HFF-Myc (cell line): ENCODE measurements at regions not wholly inside any gene's neighbourhood (a gene's known extent, or its start where the extent isn't known, plus 50 kb on each side); places are given as distances from the start of the nearest gene placed in this dataset.

ENCODE experiments used
- DNase-seq: peaks from one replicate; pipeline ENCODE4 v3.0.0-alpha.2; 2011; ENCODE audit warnings: low read depth; ENCODE audit errors: extremely low read depth
- H3K4me3 ChIP-seq: replicated peaks from 2 replicates; pipeline ENCODE4 v1.5.1; 2011; ENCODE audit warnings: low read depth, mild to moderate bottlenecking, control low read depth, low read length
- TF ChIP-seq, protein P1 (sequence below): IDR thresholded peaks from 2 replicates; pipeline ENCODE4 v1.5.1; 2012; ENCODE audit warnings: mild to moderate bottlenecking, low read depth, low read length, control low read depth; ENCODE audit errors: missing control alignments

GRCh38 chr16:11405331-11406176 is 60.3 kb downstream of the RMI2 start:
- TF ChIP-seq, protein P1, sequence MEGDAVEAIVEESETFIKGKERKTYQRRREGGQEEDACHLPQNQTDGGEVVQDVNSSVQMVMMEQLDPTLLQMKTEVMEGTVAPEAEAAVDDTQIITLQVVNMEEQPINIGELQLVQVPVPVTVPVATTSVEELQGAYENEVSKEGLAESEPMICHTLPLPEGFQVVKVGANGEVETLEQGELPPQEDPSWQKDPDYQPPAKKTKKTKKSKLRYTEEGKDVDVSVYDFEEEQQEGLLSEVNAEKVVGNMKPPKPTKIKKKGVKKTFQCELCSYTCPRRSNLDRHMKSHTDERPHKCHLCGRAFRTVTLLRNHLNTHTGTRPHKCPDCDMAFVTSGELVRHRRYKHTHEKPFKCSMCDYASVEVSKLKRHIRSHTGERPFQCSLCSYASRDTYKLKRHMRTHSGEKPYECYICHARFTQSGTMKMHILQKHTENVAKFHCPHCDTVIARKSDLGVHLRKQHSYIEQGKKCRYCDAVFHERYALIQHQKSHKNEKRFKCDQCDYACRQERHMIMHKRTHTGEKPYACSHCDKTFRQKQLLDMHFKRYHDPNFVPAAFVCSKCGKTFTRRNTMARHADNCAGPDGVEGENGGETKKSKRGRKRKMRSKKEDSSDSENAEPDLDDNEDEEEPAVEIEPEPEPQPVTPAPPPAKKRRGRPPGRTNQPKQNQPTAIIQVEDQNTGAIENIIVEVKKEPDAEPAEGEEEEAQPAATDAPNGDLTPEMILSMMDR = peak; percentile 76
- DNase-seq = no peak
- H3K4me3 ChIP-seq = no peak overlapping the region

DNA sequence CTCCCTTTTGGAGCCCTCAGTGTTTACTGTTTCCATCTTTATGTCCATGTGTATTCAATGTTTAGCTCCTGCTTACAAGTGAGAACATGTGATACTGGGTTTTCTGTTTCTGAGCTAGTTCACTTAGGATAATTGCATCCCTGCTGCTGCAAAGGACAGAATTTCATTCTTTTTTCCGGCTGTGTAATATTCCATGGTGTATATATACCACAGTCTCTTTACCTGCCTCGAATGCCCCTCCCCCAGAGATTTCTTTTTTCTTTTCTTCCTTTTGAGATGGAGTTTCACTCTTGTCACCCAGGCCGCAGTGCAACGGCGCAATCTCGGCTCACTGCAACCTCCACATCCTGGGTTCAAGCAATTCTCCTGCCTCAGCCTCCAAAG is 60.9 kb downstream of the RMI2 start:
- TF ChIP-seq, protein P1 = no peak
- no peak for DNase-seq

GRCh38 chr16:11407047-11407982 is 62.1 kb downstream of the RMI2 start:
- no peak overlapping the region for H3K4me3 ChIP-seq
- TF ChIP-seq, protein P1 = peak; percentile 72
- peak; percentile 61 for DNase-seq

More for the DNA sequence above, 60.9 kb downstream of the RMI2 start:
- no peak overlapping the region for H3K4me3 ChIP-seq

- DNase-seq = no peak
- TF ChIP-seq, protein P1 = no peak
- no peak overlapping the region for H3K4me3 ChIP-seq
Observed at GRCh38 chr16:11408216-11408615, 63.0 kb downstream of the RMI2 start.

DNA sequence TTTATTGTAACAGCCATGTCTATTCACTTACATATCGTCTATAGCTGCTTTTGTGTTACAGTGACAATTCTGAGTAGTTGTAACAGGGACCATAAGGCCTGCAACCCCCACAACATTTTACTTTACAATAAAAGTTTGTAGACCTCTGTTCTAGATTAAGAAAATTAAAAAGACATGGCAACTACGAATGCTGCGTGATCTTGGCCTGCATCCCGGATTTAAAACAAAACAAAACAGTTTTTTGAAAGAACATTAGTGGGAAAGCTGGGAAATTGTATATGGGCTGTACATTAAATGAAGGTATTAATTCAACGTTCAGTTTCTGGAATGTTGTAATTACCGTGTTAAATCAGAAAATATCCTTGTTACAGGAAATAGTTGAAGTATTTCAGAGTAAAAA is 64.1 kb downstream of the RMI2 start:
- DNase-seq = peak; percentile 52
- TF ChIP-seq, protein P1 = no peak
- no peak overlapping the region for H3K4me3 ChIP-seq

- DNase-seq = no peak
Observed at GRCh38 chr16:11410376-11411058, 65.3 kb downstream of the RMI2 start.

More at GRCh38 chr16:11410376-11411058, 65.3 kb downstream of the RMI2 start:
- H3K4me3 ChIP-seq = no peak overlapping the region
- TF ChIP-seq, protein P1 = no peak
